Activated naive CD8-positive, alpha-beta T cell treated with anti-CD3 and anti-CD28 coated beads, Interleukin-2, amount 50 U/mL, for 24 hours (primary cell): ENCODE measurements at regions not wholly inside any gene's neighbourhood (a gene's known extent, or its start where the extent isn't known, plus 50 kb on each side); places are given as distances from the start of the nearest gene placed in this dataset.

ENCODE experiments used
- ATAC-seq: fragments of 150-1000 bp; cut with Tn5 transposase; one replicate; pipeline ENCODE4 v1.10.0; 2021
- DNase-seq: peaks from one replicate; pipeline ENCODE4 v3.0.0; 2021
- H3K27ac Mint-ChIP-seq: one replicate; pipeline ENCODE4 v1.8.0; 2021; ENCODE audit warnings: mild to moderate bottlenecking, mixed read lengths
- H3K27me3 Mint-ChIP-seq: one replicate; pipeline ENCODE4 v1.8.0; 2021; ENCODE audit warnings: mixed read lengths
- H3K36me3 Mint-ChIP-seq: one replicate; pipeline ENCODE4 v1.8.0; 2021; ENCODE audit warnings: low read depth, mixed read lengths
- H3K4me1 Mint-ChIP-seq: one replicate; pipeline ENCODE4 v1.8.0; 2021; ENCODE audit warnings: mixed read lengths
- H3K4me3 Mint-ChIP-seq: one replicate; pipeline ENCODE4 v1.8.0; 2021; ENCODE audit warnings: mild to moderate bottlenecking, moderate library complexity, mixed read lengths
- H3K9me3 Mint-ChIP-seq: one replicate; pipeline ENCODE4 v1.8.0; 2021; ENCODE audit warnings: mixed read lengths

DNA sequence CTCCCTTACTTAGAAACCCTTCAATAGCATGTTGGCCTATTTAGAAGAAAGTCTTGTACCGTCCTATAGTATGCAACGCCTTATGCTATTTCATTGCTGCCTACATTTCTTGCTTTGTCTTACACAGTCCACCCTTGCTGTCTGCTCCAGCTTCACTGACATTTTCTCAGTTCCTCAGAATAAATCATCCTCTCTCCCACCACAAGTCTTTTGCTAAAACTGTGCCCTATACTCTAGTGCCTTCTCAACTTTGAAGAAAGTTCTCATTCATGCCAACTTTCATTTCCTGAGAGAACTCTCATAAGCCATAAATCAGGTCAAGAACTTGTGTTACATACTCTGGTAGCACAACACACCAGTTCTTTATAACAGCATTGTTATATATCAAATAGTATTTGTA is 54.3 kb upstream of the COL3A1 start:
- Mint-ChIP-seq H3K27me3 (no peaks in the 10 kb centered on the region), H3K9me3 (peaks cover 8% of the 10 kb centered on the region), H3K27ac (no peak overlapping the region), H3K4me3 (no peak overlapping the region), H3K36me3 (no peaks in the 10 kb centered on the region), H3K4me1 (no peaks in the 10 kb centered on the region)
- no peak for ATAC-seq
- no peak for DNase-seq

DNA sequence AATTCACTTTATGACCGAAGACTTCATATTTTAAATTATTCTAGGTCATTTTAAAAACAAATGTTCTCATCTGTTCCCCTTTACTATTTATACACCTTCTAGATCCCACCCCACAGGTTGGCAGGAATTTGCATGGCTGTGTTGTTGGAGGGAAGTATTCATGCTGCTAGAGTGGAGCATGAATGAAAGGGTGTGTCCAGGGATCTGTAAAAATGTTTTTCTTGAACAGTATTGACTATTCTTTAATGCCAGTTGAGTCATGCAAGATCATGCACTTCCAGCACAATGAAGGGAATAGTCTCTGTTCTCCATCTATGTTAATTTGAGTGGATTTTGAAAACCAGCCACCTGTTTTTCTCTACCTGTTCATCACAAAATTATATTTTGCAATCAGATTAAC is 52.0 kb upstream of the COL3A1 start:
- H3K4me3 Mint-ChIP-seq, result no peak overlapping the region

More for the DNA sequence above, 52.0 kb upstream of the COL3A1 start:
- Mint-ChIP-seq H3K4me1 (no peaks in the 10 kb centered on the region), H3K36me3 (no peaks in the 10 kb centered on the region), H3K27me3 (no peaks in the 10 kb centered on the region), H3K27ac (no peak overlapping the region), H3K9me3 (peaks cover 15% of the 10 kb centered on the region)
- DNase-seq, result no peak
- ATAC-seq, result no peak
